SK-N-MC (cell line): ENCODE measurements at regions not wholly inside any gene's neighbourhood (a gene's known extent, or its start where the extent isn't known, plus 50 kb on each side); places are given as distances from the start of the nearest gene placed in this dataset.

ENCODE experiments used
- EZH2 ChIP-seq: fragments of 200-600 bp; sonication (generic); IDR thresholded peaks from one replicate; pipeline ENCODE4 v1.6.1; 2017; ENCODE audit warnings: antibody characterized with exemption
- POLR2AphosphoS5 ChIP-seq: IDR thresholded peaks from 2 replicates; pipeline ENCODE4 v1.6.1; 2012; ENCODE audit warnings: mild to moderate bottlenecking, low read depth, low read length, borderline replicate concordance

- no peak for TF ChIP-seq EZH2
- TF ChIP-seq POLR2AphosphoS5, result no peak
Observed at GRCh38 chr9:40927260-40927631, 201.2 kb downstream of the FOXD4L6 start.
